Heart left ventricle (tissue), 16 donors: ENCODE measurements at regions not wholly inside any gene's neighbourhood (a gene's known extent, or its start where the extent isn't known, plus 50 kb on each side); places are given as distances from the start of the nearest gene placed in this dataset.

Experiments used
- ATAC-seq, 4 donors: fragments of 200-7000 bp; cut with Tn5 transposase; one replicate each; pipeline ENCODE4 v1.9.1; 2020 to 2022; ENCODE audit warnings: moderate library complexity in 4 of 4, mild to moderate bottlenecking in 3 of 4, moderate number of reproducible peaks in 1 of 4
- DNase-seq, 5 donors: peaks; one replicate each; pipeline ENCODE4 v3.0.0-alpha.2; 2020
- H3K27ac ChIP-seq, 12 donors: fragments of 200-600 bp; sonication (generic) in 4 of 12; one replicate each; pipeline versions ENCODE4 v1.5.0 to v1.8.0; 2016 to 2022; ENCODE audit warnings: mild to moderate bottlenecking in 2 of 12
- H3K27me3 ChIP-seq, 9 donors: fragments of 200-600 bp; sonication (generic) in 2 of 9; one replicate each; pipeline versions ENCODE4 v1.5.1 to v1.8.0; 2016 to 2022; ENCODE audit warnings: mild to moderate bottlenecking in 3 of 9
- H3K36me3 ChIP-seq, 9 donors: fragments of 200-600 bp; sonication (generic) in 2 of 9; one replicate each; pipeline versions ENCODE4 v1.5.0 to v1.8.0; 2018 to 2022; ENCODE audit warnings: mild to moderate bottlenecking in 2 of 9
- H3K4me1 ChIP-seq, 12 donors: fragments of 200-600 bp; sonication (generic) in 4 of 12; one replicate each; pipeline versions ENCODE4 v1.5.0 to v1.8.0; 2016 to 2022; ENCODE audit warnings: mild to moderate bottlenecking in 3 of 12
- H3K4me3 ChIP-seq, 12 donors: fragments of 200-600 bp; sonication (generic) in 4 of 12; one replicate each; pipeline versions ENCODE4 v1.5.0 to v1.8.0; 2017 to 2022; ENCODE audit warnings: mild to moderate bottlenecking in 9 of 12, moderate library complexity in 4 of 12
- H3K9me3 ChIP-seq, 12 donors: fragments of 200-600 bp; sonication (generic) in 4 of 12; one replicate each; pipeline versions ENCODE4 v1.5.0 to v1.8.0; 2016 to 2022; ENCODE audit warnings: mild to moderate bottlenecking in 1 of 12
- POLR2A ChIP-seq, 2 donors: fragments of 450-650 bp; IDR thresholded peaks; one replicate each; pipeline ENCODE4 v1.6.1; 2017; ENCODE audit warnings: antibody characterized with exemption in 2 of 2, mild to moderate bottlenecking in 2 of 2, moderate library complexity in 2 of 2
- WGBS, 4 donors: extraction: QIAGEN DNeasy Blood & Tissue Kit in 2 of 4; methylation state at CpG; one replicate each; pipeline versions ENCODE4 v1.1.5 to v1.1.7; 2013 to 2018; 5-methylcytosine and 5-hydroxymethylcytosine counted together
- intact Hi-C, 10 donors: fragments of 100-400 bp; cut with DNase I; formaldehyde crosslinking; loops; one replicate each; pipeline versions ENCODE4 v1.11.1 to v1.14.2; 2022
- TF ChIP-seq, protein P1 (sequence below), 12 donors: fragments of 200-600 bp; sonication (generic) in 4 of 12; IDR thresholded peaks; one replicate each; pipeline versions ENCODE4 v1.5.0 to v1.8.0; 2018 to 2022; ENCODE audit warnings: antibody characterized with exemption in 12 of 12, mild to moderate bottlenecking in 5 of 12
- donor health status: ischemic (EF 13 %, LVEDD 7.1; RV severe dilation, severe dysfunction).
- donor health status: healthy with polysubstance abuse.
- donor health status: DM: no; HTN: yes; CAD: no.
- donor health status: DM: no; HTN: no; CAD: no.
- donor health status: ischemic (EF 25% LVEDD 6.9; RV normal size, moderate dysfunction).
- donor health status: ischemic (EF 25% LVEDD 5.7; RV mildly dilated, moderate dysfunction).
- donor health status: healthy.
- donor health status: DM: yes; HTN: yes; CAD: no.
- donor health status: ischemic (EF 35%, LVEDD 5.7; RV mildly dilated, moderate dysfunction).
- donor health status: nonischemic (EF 11% LVEDD 7.7; RV severe dilation, severe dysfunction).
- donor health status: DM: yes; HTN: yes; CAD: no.
- donor health status: PGD.
- donor health status: ischemic (EF 29% LVEDD 5.4; RV normal size, mild dysfunction).
- donor health status: nonischemic (EF 23%, LVEDD 6.1; RV moderate dilation, normal function).

DNA sequence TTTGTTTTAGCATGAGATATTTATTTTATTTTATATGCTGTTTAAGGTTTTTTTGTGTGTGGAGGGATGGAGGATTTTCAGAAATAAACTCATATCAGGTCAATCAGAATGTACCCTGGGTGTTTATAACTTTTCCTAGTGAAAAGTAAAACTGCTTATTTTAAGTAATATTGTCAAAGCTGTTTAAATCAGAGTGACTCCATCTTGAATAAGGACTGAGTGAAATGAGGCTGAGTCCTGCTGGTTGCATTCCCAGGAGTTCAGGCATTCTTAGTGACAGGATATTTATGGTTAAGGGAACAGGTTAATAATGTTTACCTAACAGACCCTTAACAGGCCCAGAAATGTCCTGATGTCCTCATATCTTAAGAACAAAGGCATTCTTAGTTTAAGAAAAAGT lies 1160.9 kb upstream of the PCDH7 start:
- Histone ChIP-seq H3K27me3 (no peaks in the 10 kb centered on the region), H3K9me3 (peaks cover 0 to 3% (median 0%) of the 10 kb centered on the region in 12 donors), H3K4me1 (no peaks in the 10 kb centered on the region), H3K36me3 (no peaks in the 10 kb centered on the region), H3K4me3 (no peak overlapping the region), H3K27ac (no peak overlapping the region)
- ATAC-seq: no peak
- intact Hi-C loops: no loop called here
- TF ChIP-seq, protein P1, sequence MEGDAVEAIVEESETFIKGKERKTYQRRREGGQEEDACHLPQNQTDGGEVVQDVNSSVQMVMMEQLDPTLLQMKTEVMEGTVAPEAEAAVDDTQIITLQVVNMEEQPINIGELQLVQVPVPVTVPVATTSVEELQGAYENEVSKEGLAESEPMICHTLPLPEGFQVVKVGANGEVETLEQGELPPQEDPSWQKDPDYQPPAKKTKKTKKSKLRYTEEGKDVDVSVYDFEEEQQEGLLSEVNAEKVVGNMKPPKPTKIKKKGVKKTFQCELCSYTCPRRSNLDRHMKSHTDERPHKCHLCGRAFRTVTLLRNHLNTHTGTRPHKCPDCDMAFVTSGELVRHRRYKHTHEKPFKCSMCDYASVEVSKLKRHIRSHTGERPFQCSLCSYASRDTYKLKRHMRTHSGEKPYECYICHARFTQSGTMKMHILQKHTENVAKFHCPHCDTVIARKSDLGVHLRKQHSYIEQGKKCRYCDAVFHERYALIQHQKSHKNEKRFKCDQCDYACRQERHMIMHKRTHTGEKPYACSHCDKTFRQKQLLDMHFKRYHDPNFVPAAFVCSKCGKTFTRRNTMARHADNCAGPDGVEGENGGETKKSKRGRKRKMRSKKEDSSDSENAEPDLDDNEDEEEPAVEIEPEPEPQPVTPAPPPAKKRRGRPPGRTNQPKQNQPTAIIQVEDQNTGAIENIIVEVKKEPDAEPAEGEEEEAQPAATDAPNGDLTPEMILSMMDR (IDR thresholded peaks at IDR 0.05): no peak
- TF ChIP-seq POLR2A (IDR thresholded peaks at IDR 0.05): no peak
- DNase-seq: no peak

DNA sequence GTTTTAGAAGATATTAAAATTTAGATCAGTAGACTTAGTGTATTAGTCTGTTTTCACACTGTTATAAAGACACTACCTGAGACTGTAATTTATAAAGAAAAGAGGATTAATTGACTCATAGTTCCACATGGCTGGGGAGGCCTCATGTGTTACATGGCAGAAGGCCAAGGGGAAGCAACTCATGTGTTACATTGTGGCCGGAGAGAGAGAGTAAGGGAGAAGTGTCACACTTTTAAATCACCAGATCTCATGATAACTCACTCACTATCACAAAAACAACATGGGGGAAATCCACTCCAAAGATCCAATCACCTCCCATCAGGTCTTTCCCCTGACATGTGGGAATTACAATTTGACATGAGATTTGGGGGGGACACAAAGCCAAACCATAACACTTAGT lies 1159.7 kb upstream of the PCDH7 start:
- ATAC-seq: no peak
- no peaks in the 10 kb centered on the region for H3K4me1 ChIP-seq
- no peaks in the 10 kb centered on the region for H3K36me3 ChIP-seq
- TF ChIP-seq POLR2A (IDR thresholded peaks at IDR 0.05): no peak
- TF ChIP-seq, protein P1 (IDR thresholded peaks at IDR 0.05): no peak
- H3K9me3 ChIP-seq: peaks cover 0 to 3% (median 0%) of the 10 kb centered on the region in 12 donors
- intact Hi-C loops: no loop called here
- H3K27ac ChIP-seq: no peak overlapping the region
- no peak overlapping the region for H3K4me3 ChIP-seq
- DNase-seq: no peak
- 41 to 60% (median 53%) methylated on average over 1 of the region's 1 CpG for WGBS, 4 donors
- no peaks in the 10 kb centered on the region for H3K27me3 ChIP-seq

DNA sequence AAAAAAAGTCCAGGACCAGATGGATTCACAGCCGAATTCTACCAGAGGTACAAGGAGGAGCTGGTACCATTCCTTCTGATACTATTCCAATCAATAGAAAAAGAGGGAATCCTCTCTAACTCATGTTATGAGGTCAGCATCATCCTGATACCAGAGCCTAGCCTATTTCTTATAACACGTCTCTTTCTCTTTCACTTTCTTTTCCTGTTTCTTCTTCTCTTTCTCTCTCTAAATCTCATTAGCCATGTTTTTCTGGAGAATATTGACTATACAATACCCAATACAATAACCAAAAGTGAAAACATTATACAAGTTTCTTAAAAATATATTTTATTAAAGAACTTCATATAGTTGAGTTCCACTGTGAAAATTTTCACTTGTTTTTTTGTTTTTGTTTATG lies 1154.9 kb upstream of the PCDH7 start:
- no peak for TF ChIP-seq POLR2A (IDR thresholded peaks at IDR 0.05)
- TF ChIP-seq, protein P1 (IDR thresholded peaks at IDR 0.05): no peak
- intact Hi-C loops: no loop called here
- 75 to 79% (median 77%) methylated on average over 2 of the region's 2 CpGs for WGBS, 4 donors
- Histone ChIP-seq H3K9me3 (peaks cover 0 to 3% (median 0%) of the 10 kb centered on the region in 12 donors), H3K27ac (no peak overlapping the region), H3K4me3 (no peak overlapping the region), H3K27me3 (no peaks in the 10 kb centered on the region), H3K4me1 (no peaks in the 10 kb centered on the region), H3K36me3 (no peaks in the 10 kb centered on the region)
- ATAC-seq (no peak), DNase-seq (no peak)

DNA sequence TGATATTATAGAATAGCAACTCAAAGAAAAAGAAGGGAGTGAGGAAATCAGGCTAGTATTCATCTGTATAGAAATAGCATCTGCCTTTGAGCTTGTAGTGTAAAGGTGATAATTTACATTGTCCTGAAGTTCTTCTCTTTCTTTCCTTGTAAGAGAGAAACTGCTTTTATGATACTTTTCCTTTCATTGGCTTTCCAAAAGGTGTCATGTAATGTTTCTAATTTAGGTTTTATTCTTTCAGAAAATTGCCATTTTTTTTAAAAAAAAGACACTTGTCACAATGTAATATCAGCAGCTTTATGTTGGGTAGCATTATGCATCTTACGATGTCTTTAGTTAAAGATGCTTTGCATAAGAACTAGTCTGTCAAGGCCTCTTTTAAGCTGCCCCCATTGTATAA lies 1153.8 kb upstream of the PCDH7 start:
- no peak for ATAC-seq
- no peak for TF ChIP-seq POLR2A (IDR thresholded peaks at IDR 0.05)
- TF ChIP-seq, protein P1 (IDR thresholded peaks at IDR 0.05): no peak
- H3K9me3 ChIP-seq: peaks cover 0 to 3% (median 0%) of the 10 kb centered on the region in 12 donors
- H3K4me3 ChIP-seq: no peak overlapping the region
- no peaks in the 10 kb centered on the region for H3K36me3 ChIP-seq
- DNase-seq: no peak
- WGBS, 4 donors: 90 to 100% (median 93%) methylated on average over 1 of the region's 1 CpG
- no peaks in the 10 kb centered on the region for H3K4me1 ChIP-seq
- intact Hi-C loops: no loop called here
- no peaks in the 10 kb centered on the region for H3K27me3 ChIP-seq
- H3K27ac ChIP-seq: no peak overlapping the region
